ENCODE measurements at regions not wholly inside any gene's neighbourhood (a gene's known extent, or its start where the extent isn't known, plus 50 kb on each side); places are given as distances from the start of the nearest gene placed in this dataset.
"Not testable (repeated sequence)": the region's sequence is repeated elsewhere in the genome, so short reads cannot be mapped to it uniquely, and the experiment has no call there.

DNA sequence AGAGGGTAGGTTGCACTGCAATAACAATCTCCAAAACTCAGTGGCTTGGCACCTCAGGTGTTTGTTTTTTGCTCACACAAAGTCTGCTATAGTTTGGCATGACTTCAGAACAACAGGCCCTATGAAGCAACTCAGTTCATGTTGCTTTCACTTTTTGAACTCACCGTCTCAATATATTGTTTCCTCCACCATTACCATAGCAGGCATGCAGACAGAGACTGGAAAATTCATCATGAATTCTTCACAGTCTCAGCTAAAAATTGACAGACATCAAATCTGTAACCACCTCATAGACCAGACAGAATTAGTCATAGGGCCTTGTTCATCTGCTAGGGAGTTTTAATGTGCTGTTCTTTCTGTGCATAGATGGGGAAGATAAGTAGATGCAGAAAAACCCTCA, 161.4 kb upstream of the POU1F1 start:
- DNase-seq (ENCODE audit: low read depth): no peak
- H3K4me3 ChIP-seq (ENCODE audit: control insufficient read depth, low read depth, low read length): no peak overlapping the region
- TF ChIP-seq, protein P1, sequence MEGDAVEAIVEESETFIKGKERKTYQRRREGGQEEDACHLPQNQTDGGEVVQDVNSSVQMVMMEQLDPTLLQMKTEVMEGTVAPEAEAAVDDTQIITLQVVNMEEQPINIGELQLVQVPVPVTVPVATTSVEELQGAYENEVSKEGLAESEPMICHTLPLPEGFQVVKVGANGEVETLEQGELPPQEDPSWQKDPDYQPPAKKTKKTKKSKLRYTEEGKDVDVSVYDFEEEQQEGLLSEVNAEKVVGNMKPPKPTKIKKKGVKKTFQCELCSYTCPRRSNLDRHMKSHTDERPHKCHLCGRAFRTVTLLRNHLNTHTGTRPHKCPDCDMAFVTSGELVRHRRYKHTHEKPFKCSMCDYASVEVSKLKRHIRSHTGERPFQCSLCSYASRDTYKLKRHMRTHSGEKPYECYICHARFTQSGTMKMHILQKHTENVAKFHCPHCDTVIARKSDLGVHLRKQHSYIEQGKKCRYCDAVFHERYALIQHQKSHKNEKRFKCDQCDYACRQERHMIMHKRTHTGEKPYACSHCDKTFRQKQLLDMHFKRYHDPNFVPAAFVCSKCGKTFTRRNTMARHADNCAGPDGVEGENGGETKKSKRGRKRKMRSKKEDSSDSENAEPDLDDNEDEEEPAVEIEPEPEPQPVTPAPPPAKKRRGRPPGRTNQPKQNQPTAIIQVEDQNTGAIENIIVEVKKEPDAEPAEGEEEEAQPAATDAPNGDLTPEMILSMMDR (conservative IDR thresholded peaks at IDR 0.05; ENCODE audit: control insufficient read depth, insufficient read depth, low read depth, low read length): no peak

DNA sequence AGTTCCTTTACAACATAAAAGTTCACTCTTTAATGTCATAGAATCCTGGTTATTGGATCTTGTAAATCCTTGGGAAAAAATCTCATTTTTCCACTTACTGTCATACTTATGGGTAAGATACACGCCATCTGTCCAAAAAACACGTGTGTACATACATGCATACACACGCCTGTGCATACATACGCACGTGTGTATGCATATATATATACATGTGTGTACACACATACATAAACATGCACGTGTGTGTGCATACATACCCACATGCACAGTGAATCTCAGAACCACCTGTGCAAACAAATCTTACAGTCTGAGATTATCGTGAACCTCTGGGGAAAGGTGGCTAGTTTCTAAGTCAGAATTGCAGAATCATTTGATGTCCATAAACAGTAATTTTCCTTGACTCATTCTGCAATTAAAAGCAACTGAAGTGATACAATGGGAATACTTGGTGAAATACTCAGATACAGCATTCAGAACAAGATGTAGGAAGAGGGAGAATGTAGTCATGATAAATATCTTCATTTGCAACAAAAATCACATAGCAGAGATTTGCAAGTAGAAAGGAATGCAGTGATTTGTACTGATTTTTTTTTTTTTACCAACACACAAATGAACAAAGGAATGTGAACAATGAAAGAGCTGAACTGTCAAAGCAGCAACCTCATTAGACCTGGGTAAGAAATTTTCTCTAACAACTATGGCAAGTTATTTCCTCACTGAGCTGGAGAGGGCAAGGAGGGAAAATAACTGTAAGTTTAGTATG, 160.6 kb upstream of the POU1F1 start:
- no peak overlapping the region for H3K4me3 ChIP-seq (ENCODE audit: control insufficient read depth, low read depth, low read length)
- TF ChIP-seq, protein P1 (conservative IDR thresholded peaks at IDR 0.05; ENCODE audit: control insufficient read depth, insufficient read depth, low read depth, low read length): no peak
- DNase-seq (ENCODE audit: low read depth): no peak

DNA sequence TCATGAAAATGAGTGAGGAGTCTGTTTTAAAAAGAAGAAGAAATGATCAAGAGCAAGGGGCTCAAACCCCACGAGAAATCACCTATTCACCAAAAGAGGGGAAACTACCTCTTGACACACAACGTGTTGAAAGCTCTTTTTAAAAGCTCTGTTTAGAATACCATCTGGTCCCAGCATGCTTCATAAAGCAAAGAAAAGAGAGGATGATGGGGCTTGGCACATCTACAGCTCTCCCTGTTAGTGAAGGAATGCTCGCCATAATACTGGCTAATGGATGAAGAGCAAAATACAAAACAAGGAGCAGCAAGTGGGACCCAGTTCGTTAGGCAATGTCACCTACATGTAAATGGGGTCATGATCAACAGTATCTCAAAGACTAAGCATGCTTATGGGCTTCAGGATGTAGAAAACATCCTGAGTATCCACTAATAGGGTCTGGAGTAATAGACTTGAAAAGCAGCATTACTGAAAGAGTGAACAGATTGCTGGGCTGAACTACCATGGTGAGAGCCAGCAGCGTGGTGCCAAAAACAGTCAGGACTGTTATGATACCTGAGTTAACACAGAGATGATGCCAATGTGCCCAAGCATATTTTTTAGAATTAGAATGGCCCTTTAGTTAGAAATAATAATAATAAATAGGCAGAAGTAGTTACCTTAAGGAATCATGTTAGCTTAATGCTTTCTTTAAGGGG, 159.7 kb upstream of the POU1F1 start:
- no peak for DNase-seq (ENCODE audit: low read depth)
- H3K4me3 ChIP-seq (ENCODE audit: control insufficient read depth, low read depth, low read length): no peak overlapping the region

DNA sequence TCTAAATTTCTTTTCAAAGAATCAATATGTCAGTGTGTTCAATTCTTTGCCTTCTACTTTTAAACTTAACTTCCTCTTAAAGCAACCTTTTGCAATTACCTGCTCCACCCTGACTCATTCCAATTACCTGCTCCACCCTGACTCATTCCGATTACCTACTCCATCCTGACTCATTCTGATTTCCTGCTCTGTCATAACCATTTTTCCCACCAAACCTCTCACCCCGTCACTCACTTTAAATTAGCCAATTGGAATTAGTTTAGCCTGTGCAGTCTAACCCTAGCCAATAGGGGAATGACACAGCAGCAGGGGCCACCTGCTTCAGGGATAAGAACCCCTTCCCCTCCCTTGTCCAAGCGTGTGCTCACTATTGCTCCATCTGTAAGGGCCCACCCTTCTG, 157.1 kb upstream of the POU1F1 start:
- not testable (repeated sequence) for H3K4me3 ChIP-seq (ENCODE audit: control insufficient read depth, low read depth, low read length); DNase-seq (ENCODE audit: low read depth)

More for the DNA sequence above, 159.7 kb upstream of the POU1F1 start:
- TF ChIP-seq, protein P1 (conservative IDR thresholded peaks at IDR 0.05; ENCODE audit: control insufficient read depth, insufficient read depth, low read depth, low read length): no peak

DNA sequence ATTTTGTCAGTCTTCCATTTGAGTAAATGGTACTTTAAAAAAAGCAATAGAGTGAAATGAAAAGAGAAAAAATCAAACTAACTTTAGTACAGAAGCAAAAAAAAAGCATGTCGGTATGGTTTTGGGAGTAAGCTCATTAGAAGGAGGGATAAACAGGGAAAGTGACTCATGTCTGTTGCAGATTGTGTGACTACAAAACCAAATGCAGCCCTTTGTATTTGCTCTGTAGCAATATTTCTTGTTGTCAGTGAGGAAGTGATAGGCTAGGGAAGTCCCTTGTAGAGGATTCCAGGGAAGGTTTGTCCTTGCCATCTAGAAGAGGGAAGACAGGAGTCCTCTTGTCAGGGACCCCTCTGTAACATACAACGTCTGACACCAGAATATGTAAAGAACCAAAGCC, 150.5 kb upstream of the POU1F1 start:
- H3K4me3 ChIP-seq (ENCODE audit: control insufficient read depth, low read depth, low read length): no peak overlapping the region
- TF ChIP-seq, protein P1 (conservative IDR thresholded peaks at IDR 0.05; ENCODE audit: control insufficient read depth, insufficient read depth, low read depth, low read length): no peak
- DNase-seq (ENCODE audit: low read depth): no peak

DNA sequence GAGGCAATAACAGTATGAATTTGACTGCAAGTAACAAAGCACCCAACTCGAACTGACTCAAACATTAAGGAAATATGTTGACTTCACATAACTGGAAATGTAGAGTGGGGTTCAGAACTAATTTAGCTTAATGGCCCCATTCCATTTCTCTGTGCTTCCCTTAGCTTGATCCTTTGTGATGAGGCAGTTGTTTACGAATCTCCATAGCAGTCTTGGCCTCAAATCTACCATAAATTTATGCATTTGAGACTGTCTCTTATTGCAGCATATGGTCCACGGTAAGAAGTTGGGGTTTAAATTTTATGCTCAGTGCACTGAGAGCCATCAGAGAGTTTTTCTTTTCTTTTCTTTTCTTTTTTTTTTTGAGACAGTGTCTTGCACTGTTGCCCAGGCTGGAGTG, 148.7 kb upstream of the POU1F1 start:
- TF ChIP-seq, protein P1 (conservative IDR thresholded peaks at IDR 0.05; ENCODE audit: control insufficient read depth, insufficient read depth, low read depth, low read length): no peak
- no peak for DNase-seq (ENCODE audit: low read depth)
- H3K4me3 ChIP-seq (ENCODE audit: control insufficient read depth, low read depth, low read length): no peak overlapping the region

DNA sequence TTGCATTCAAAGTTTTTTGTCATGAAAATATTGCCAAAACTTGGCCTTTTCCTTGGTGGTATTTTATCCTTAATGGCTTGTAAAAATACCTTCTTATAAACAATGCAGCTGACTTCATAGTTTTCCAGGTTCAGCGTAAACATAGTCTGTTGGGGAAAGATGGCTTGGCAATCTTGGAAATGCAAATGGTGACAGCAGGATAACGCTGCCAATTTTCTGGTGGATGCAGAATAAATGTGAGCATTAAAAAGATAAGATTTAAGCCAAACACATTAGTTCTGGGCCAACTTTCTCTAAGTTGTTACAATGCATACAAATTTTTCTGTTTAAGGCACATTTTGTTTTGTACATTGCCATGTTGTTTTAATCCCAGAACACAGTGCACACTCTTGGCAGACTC, 147.0 kb upstream of the POU1F1 start:
- H3K4me3 ChIP-seq (ENCODE audit: control insufficient read depth, low read depth, low read length): no peak overlapping the region
- TF ChIP-seq, protein P1 (conservative IDR thresholded peaks at IDR 0.05; ENCODE audit: control insufficient read depth, insufficient read depth, low read depth, low read length): no peak
- no peak for DNase-seq (ENCODE audit: low read depth)
